Stimulated activated CD8-positive, alpha-beta memory T cell treated with anti-CD3 and anti-CD28 coated beads, Interleukin-2, amount 100 ng/mL, for 48 hours (primary cell): ENCODE measurements at regions not wholly inside any gene's neighbourhood (a gene's known extent, or its start where the extent isn't known, plus 50 kb on each side); places are given as distances from the start of the nearest gene placed in this dataset.
"Not testable (repeated sequence)": the region's sequence is repeated elsewhere in the genome, so short reads cannot be mapped to it uniquely, and the experiment has no call there.

Experiments
- DNase-seq, 2 donors: peaks; one replicate each; pipeline ENCODE4 v3.0.0-alpha.2; 2020; ENCODE audit warnings: low read depth in 2 of 2

DNA sequence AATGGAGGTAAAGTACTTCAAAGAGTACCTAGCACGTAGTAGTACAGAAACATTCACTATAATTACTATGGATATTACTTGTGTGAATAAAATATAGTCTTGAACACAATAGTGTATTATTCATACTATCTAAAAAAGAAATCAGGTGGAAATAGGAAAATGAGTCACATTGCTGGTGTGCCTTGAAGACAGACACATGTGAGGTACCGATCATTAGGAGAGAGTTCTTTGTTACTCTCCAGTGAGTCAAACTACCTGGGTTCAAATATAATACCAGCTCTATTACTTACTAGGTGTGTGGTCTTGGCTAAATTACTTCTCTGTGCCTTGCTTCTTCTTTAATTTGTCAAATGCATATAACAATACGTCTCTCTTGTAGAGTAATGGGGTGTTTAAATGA lies 50.8 kb upstream of the BEND6 start:
- no peak for DNase-seq

GRCh38 chr6:56902641-56903464 lies 52.1 kb upstream of the BEND6 start:
- DNase-seq = no peak

DNA sequence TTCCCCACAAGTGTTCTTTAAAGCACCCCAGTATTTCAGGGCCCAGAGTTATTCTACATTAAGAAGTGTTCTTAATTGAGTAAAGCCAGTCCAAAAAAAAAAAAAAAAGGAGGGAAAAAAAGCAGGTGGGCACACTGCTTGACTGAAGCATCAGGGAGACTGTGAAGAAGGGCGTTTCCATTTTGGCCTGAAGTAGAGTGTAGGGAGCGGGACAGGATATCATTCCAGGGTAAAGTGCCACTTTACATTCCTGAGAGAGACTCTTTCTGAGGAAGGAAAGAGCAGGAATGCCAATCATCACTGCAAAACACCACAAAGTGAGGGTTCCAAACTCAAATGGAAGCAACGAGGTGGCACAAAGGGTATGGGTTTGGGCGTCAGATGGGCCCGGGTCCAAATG lies 54.1 kb upstream of the BEND6 start:
- no peak for DNase-seq

- no peak for DNase-seq
Observed at GRCh38 chr6:56899753-56900152, 55.2 kb upstream of the BEND6 start.

- DNase-seq = no peak
Observed at GRCh38 chr6:56899311-56899710, 55.6 kb upstream of the BEND6 start.

DNA sequence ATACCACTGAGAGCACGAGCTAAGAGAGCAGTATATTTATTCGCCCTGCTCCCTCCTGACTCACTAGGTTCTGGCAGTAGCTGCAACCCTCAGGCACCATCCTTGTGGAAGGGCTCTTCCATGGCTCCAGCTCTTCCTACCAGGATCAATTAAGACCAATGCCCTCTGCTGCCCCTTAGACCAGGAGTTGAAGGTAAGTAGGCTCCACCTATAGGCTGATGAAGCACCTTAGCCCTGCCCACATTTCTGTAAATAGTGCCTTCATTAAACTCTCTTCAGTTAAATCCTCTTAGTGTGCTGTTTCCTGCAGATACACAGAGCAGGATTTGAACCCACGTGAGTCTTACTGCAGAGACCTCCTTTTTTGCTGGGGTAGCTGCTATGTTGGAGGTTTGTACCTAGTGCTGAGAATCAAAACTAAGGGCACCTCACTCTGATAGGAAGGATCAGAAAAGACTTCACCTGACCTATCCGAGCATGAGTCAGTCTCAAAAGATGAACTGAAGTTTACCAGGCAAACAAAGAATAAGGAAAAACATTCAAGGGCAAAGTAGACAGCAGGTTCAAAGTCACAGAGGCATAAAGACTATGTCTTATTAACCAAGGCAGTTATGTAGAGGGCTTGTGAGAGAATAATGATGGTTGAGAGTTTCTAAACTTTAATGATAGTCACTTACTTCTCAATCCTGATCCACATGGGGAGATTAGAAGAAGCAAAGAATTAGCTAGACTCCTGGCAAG lies 56.9 kb upstream of the BEND6 start:
- DNase-seq = no peak

DNA sequence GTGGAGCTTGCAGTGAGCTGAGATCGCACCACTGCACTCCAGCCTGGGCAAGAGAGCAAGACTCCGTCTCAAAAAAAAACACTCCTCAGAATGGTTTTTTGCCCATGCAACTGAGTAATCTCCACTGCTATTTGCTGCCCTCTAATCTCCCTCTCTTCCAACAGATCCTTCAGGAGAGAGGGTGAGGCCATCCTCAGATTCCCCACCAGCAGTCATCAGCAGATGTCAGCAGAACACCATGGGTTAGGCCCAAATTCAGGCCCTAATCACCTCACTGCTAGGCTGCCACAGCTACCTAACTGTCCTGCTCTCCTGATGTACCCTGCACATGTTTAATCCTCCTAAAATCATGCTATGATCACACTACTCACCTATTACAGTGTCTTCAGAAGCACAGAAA lies 63.2 kb upstream of the BEND6 start:
- DNase-seq = no peak

GRCh38 chr6:56890683-56891429 lies 64.1 kb upstream of the BEND6 start:
- no peak for DNase-seq

- DNase-seq = no peak
Observed at GRCh38 chr6:56890066-56890465, 64.8 kb upstream of the BEND6 start.

DNA sequence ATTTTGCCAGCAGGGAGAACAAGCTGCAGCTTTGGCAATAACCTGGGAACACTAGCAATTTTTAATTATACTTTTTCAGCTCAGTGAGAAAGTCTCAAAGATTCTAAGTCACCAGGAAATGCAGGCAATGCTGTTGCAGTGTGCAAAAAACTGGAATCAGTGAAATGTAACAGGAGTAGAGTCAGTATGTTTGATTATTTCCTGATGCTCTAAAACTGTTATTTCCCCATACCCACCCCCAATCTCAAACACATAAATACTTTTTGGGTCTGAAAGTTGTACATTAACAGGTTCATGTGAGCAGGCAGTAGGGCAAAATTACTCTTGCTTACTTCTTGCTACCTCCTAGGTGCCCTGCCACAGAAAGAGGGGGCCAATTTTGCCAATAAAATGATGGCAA lies 65.4 kb upstream of the BEND6 start:
- DNase-seq = no peak

GRCh38 chr6:56888687-56889086 lies 66.2 kb upstream of the BEND6 start:
- no peak for DNase-seq

GRCh38 chr6:56887086-56887485 lies 67.8 kb upstream of the BEND6 start:
- DNase-seq = no peak

DNA sequence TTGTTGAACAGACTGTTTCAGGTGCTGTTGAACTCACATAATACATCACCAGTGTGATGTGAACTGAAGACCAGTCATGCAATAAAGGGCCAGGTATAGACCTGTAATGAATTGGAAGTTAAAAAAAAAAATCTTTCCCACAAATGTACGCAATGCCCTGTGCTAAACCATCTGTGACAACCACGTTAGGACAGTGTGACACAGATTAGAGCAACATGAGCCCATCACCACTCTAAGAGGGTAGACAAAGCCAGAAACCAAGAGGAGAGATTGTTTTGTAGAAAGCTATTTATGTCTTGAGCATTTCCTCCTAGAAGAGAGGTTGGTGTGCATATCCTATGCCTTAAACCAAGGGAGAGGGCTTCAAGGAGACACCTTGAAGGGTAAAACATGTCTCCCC lies 77.0 kb upstream of the BEND6 start:
- no peak for DNase-seq

- no peak for DNase-seq
Observed at GRCh38 chr6:56875961-56876360, 78.9 kb upstream of the BEND6 start.

- no peak for DNase-seq
Observed at GRCh38 chr6:56875523-56875922, 79.4 kb upstream of the BEND6 start.

DNA sequence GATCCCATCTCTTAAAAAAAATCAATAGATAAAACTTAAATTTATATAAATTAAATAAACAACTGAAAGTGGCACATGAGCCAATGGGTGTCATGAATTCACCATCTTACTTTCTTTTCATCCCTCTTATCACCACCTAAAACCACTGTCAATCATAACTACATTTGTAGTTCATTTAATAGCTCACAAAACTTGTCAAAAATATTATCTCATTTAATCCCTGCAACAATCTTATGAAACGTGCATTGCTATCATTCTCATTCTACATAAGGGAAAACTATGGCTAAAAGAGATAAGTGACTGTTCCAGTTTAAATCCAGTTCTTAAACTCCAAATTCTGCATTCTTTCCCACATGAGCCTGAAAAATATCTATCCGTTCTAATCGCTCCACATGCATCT lies 80.6 kb upstream of the BEND6 start:
- DNase-seq = no peak

DNA sequence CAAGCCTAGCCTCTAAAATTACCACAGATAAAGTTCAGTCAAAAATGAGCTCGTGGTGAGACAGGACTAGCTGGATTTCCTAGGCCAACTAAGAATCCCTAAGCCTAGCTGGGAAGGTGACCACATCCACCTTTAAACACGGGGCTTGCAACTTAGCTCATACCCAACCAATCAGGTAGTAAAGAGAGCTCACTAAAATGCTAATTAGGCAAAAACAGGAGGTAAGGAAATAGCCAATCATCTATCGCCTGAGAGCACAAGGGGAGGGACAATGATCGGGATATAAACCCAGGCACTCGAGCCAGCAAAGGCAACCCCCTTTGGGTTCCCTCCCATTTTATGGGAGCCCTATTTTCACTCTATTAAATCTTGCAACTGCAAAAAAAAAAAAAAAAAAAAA lies 84.9 kb upstream of the BEND6 start:
- DNase-seq = not testable (repeated sequence)

DNA sequence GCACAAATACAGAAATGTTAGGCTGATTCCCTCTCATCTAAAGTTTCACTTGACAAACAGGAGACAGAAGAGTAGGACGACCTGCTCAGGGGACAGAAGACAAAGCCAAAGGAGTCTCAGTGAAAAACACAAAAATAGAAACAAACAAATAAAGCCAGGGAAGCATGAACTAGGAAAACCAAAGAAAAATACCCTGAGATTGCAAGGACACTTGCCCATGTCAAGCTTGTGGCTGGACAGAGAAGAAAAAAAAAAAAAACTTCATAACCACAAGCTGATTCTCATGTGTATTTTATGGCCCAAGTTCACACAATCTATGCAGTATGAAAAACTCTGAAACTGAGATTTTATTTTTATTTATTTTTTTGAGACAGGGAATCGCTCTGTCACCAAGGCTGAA lies 85.6 kb upstream of the BEND6 start:
- no peak for DNase-seq

GRCh38 chr6:56868687-56869086 lies 86.2 kb upstream of the BEND6 start:
- DNase-seq = no peak

DNA sequence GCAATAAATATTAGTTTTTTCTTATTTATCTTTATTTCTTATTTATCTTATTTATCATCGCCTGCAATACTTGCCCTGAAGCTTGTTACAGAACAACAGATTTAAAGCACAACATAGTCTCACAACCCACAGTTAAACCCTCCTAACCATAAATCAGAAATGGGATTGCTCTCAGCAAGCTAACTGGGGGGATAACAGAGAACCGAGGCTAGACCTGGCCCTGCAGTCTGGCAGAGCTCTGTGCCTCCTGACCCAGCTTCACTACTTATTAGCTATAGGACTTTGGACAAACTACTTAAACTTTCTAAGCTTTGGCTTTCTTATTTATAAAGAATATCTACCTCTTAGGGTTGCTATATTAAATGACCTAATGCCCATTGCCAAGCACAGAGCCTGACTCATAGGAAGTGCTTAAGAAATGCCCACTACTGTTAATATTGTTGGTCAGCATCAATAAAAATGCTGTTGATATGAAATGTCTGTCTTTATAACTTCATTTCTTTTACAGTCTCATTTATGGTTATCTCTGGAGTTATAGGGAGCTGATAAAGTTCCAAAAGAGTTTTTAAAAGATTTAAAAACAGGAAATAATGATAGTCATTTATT lies 87.9 kb upstream of the BEND6 start:
- DNase-seq = no peak

DNA sequence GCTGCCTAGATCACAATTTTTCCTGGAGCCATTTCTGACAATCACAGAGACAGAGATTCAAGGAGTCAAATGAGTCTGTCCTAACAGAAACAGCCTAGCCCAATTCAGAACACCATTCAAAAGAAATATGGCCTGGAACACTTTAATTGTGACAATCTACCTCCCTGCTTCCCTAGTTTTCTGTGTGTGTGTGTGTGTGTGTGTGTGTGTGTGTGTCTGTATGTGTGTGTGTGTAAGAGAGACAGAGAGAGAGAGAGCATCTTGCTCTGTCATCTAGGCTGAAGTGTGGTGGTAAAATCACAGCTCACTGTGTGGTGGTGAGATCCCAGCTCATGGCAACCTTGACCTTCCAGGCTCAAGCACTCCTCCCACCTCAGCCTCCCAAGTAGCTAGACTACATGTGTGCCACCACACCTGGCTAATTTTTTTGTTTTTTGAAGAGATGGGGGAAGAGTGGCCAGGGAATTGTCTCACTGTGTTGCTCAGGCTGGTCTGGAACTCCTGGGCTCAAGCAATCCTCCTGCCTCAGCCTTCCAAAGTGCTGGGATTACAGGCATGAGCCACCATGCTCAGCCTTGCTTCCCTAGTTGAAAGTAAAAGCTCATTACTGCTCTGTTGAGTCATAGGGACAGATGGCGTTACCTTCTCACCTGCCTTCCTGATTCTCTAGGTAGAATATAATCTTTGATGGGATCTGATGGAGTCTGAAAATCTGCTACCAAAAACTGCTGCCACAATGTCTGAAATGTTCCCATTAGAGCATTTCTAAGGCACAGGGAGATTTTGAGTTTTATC lies 89.6 kb upstream of the BEND6 start:
- no peak for DNase-seq
